NCI-H1105 treated with DMSO at 0.1 percent for 48 hours (cell line): ENCODE measurements at regions not wholly inside any gene's neighbourhood (a gene's known extent, or its start where the extent isn't known, plus 50 kb on each side); places are given as distances from the start of the nearest gene placed in this dataset.

Experiments
- DNase-seq: peaks from one replicate; lab custom pipeline; 2025; lab: John Stamatoyannopoulos, UW

DNA sequence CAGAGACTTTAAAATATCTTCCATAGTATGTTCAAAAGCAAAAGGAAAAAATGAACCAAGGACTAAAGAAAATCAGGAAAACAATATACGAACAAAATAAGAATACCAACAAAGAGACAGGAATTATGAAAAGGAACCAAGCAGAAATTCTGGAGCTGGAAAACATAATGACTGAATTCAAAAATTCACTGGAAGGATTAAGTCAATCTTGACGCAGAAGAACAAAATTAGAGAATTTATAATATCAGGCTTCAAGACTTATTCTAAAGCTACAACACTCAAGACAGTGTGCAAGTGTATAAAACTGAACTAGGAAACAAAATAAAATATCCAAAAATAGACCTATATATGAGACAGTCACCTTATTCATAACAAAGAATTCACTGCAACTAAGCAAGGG is 56.9 kb upstream of the GYPC start:
- no peak for DNase-seq

DNA sequence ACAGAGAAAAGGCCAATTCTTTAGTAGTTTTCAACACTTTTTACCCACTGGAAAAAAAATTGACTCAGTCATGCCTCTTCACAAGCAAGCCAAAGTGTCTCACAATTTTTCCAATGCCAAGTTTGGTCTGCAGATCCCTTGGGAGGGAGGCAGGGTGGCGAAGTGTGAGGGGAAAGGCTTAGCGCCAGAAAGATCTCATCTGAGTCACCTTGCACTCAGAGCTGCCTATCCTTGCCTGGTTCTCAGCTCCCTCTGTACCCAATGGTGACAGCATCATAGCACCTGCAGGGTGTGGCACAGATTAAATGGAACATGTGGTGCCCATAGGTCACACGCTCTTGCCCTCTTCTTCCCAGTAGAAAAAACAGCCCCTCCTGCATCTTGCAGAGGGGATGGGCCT is 55.2 kb upstream of the GYPC start:
- DNase-seq = no peak

DNA sequence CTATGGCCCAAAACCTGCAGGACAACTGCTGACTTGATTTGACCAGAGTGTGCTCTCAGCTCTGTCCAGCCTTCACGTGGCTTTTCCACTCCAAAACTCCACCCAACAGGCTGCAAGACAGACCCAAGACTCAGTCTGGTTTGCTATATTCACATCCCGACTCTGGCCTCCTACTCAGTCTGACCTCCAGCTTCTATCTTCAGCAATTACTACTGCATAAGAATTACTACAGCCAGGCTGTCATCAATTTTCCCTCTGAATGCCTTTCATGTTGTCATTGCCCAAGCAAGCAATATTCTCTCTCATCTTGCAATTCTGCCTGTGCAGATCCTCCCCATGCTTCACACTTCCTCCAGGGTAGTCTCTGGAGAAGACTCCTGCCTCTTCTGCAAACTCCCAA is 53.6 kb upstream of the GYPC start:
- DNase-seq = no peak
